ENCODE measurements at regions not wholly inside any gene's neighbourhood (a gene's known extent, or its start where the extent isn't known, plus 50 kb on each side); places are given as distances from the start of the nearest gene placed in this dataset.

GRCh38 chr2:195313962-195314361, 343.1 kb upstream of the SLC39A10 start:
- no peak for DNase-seq (ENCODE audit: low spot score)
- Histone ChIP-seq H3K27me3 (replicated peaks; ENCODE audit: insufficient read depth, low read depth, low read length, poor library complexity) (no peaks in the 10 kb centered on the region), H3K27ac (ENCODE audit: low read depth, low read length, poor library complexity, severe bottlenecking) (no peak overlapping the region), H3K36me3 (ENCODE audit: insufficient read depth, low read length, poor library complexity, severe bottlenecking) (no peaks in the 10 kb centered on the region), H3K4me1 (ENCODE audit: insufficient read depth, low read length, poor library complexity, severe bottlenecking) (peaks cover 4% of the 10 kb centered on the region), H3K4me3 (ENCODE audit: low read depth, low read length, poor library complexity, severe bottlenecking) (no peak overlapping the region), H3K9me3 (ENCODE audit: low read depth, low read length, poor library complexity, severe bottlenecking) (no peaks in the 10 kb centered on the region)
- POLR2A ChIA-PET (ENCODE audit: low non-redundant PET), result no interaction called here
- no TSS peak for BruUV-seq (replicated peaks)
- no peak for TF ChIP-seq EZH2 (IDR thresholded peaks at IDR 0.05; ENCODE audit: borderline replicate concordance, low read depth, low read length, poor library complexity, severe bottlenecking)
- CTCF ChIA-PET, result no interaction called here
- intact Hi-C loops (cut with micrococcal nuclease; ENCODE audit: unreplicated experiment), result loop anchor here (5.0 kb wide), 1 partner anchor 72 kb away; no protein-coding TSS in a partner anchor

- POLR2A ChIA-PET (ENCODE audit: low non-redundant PET), result no interaction called here
- no peaks in the 10 kb centered on the region for H3K9me3 ChIP-seq (ENCODE audit: low read depth, low read length, poor library complexity, severe bottlenecking)
- no peaks in the 10 kb centered on the region for H3K4me1 ChIP-seq (ENCODE audit: insufficient read depth, low read length, poor library complexity, severe bottlenecking)
- no peaks in the 10 kb centered on the region for H3K27me3 ChIP-seq (replicated peaks; ENCODE audit: insufficient read depth, low read depth, low read length, poor library complexity)
- H3K27ac ChIP-seq (ENCODE audit: low read depth, low read length, poor library complexity, severe bottlenecking), result no peak overlapping the region
- peak; percentile 21 for DNase-seq (ENCODE audit: low spot score)
- CTCF ChIA-PET, result no interaction called here
- no peaks in the 10 kb centered on the region for H3K36me3 ChIP-seq (ENCODE audit: insufficient read depth, low read length, poor library complexity, severe bottlenecking)
- intact Hi-C loops (cut with micrococcal nuclease; ENCODE audit: unreplicated experiment), result loop anchor here (5.0 kb wide), 1 partner anchor 70 kb away; no protein-coding TSS in a partner anchor
- no peak overlapping the region for H3K4me3 ChIP-seq (ENCODE audit: low read depth, low read length, poor library complexity, severe bottlenecking)
- TF ChIP-seq EZH2 (IDR thresholded peaks at IDR 0.05; ENCODE audit: borderline replicate concordance, low read depth, low read length, poor library complexity, severe bottlenecking), result no peak
- TF ChIP-seq CTCF (conservative IDR thresholded peaks at IDR 0.05; ENCODE audit: low read depth, low read length), result 0 out of 2 replicates have a peak, but pooled peaks have one; percentile 10
- BruUV-seq (replicated peaks), result no TSS peak
Observed at GRCh38 chr2:195312662-195313061, 344.4 kb upstream of the SLC39A10 start.

GRCh38 chr2:195308163-195308562, 348.9 kb upstream of the SLC39A10 start:
- no TSS peak for BruUV-seq (replicated peaks)
- no peak for DNase-seq (ENCODE audit: low spot score)
- intact Hi-C loops (cut with micrococcal nuclease; ENCODE audit: unreplicated experiment), result no loop called here
- no peaks in the 10 kb centered on the region for H3K27me3 ChIP-seq (replicated peaks; ENCODE audit: insufficient read depth, low read depth, low read length, poor library complexity)
- POLR2A ChIA-PET (ENCODE audit: low non-redundant PET), result no interaction called here
- H3K4me3 ChIP-seq (ENCODE audit: low read depth, low read length, poor library complexity, severe bottlenecking), result no peak overlapping the region
- no peaks in the 10 kb centered on the region for H3K4me1 ChIP-seq (ENCODE audit: insufficient read depth, low read length, poor library complexity, severe bottlenecking)
- H3K27ac ChIP-seq (ENCODE audit: low read depth, low read length, poor library complexity, severe bottlenecking), result no peak overlapping the region
- no peaks in the 10 kb centered on the region for H3K36me3 ChIP-seq (ENCODE audit: insufficient read depth, low read length, poor library complexity, severe bottlenecking)
- no peak for TF ChIP-seq CTCF (conservative IDR thresholded peaks at IDR 0.05; ENCODE audit: low read depth, low read length)
- no peak for TF ChIP-seq EZH2 (IDR thresholded peaks at IDR 0.05; ENCODE audit: borderline replicate concordance, low read depth, low read length, poor library complexity, severe bottlenecking)
- CTCF ChIA-PET, result no interaction called here
- H3K9me3 ChIP-seq (ENCODE audit: low read depth, low read length, poor library complexity, severe bottlenecking), result no peaks in the 10 kb centered on the region

GRCh38 chr2:195307751-195308150, 349.3 kb upstream of the SLC39A10 start:
- Histone ChIP-seq H3K4me3 (ENCODE audit: low read depth, low read length, poor library complexity, severe bottlenecking) (no peak overlapping the region), H3K4me1 (ENCODE audit: insufficient read depth, low read length, poor library complexity, severe bottlenecking) (no peaks in the 10 kb centered on the region), H3K9me3 (ENCODE audit: low read depth, low read length, poor library complexity, severe bottlenecking) (no peaks in the 10 kb centered on the region), H3K27ac (ENCODE audit: low read depth, low read length, poor library complexity, severe bottlenecking) (no peak overlapping the region), H3K36me3 (ENCODE audit: insufficient read depth, low read length, poor library complexity, severe bottlenecking) (no peaks in the 10 kb centered on the region), H3K27me3 (replicated peaks; ENCODE audit: insufficient read depth, low read depth, low read length, poor library complexity) (no peaks in the 10 kb centered on the region)
- BruUV-seq (replicated peaks), result no TSS peak
- CTCF ChIA-PET, result no interaction called here
- DNase-seq (ENCODE audit: low spot score), result no peak
- TF ChIP-seq EZH2 (IDR thresholded peaks at IDR 0.05; ENCODE audit: borderline replicate concordance, low read depth, low read length, poor library complexity, severe bottlenecking), result no peak
- TF ChIP-seq CTCF (conservative IDR thresholded peaks at IDR 0.05; ENCODE audit: low read depth, low read length), result no peak
- POLR2A ChIA-PET (ENCODE audit: low non-redundant PET), result no interaction called here
- intact Hi-C loops (cut with micrococcal nuclease; ENCODE audit: unreplicated experiment), result no loop called here
